AML-193 (cell line): ENCODE measurements at regions not wholly inside any gene's neighbourhood (a gene's known extent, or its start where the extent isn't known, plus 50 kb on each side); places are given as distances from the start of the nearest gene placed in this dataset.
"Not testable (repeated sequence)": the region's sequence is repeated elsewhere in the genome, so short reads cannot be mapped to it uniquely, and the experiment has no call there.

Source experiments
- DNase-seq, 2 experiments: peaks; one replicate each; lab custom pipeline; 2025; lab: John Stamatoyannopoulos, UW

DNA sequence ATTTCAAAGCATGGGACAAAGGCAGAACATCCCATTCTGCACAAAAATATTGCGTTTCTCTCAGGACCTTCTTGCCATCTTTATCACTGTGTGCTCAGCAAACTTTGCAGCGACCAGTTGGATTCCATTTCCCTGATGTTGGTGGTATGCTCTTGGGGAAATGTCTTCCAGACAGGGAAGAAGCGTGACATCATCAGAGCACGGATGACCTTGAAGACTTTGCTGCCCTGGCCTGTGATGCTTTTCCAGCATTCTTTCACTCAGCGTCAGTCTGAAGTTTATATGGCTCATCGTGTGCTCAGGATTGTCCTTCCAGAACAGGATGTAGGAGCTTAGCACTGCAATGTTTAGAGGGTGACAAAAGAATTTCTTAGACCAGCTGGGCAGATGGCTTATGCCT lies 131.4 kb upstream of the F3 start:
- DNase-seq = no peak

DNA sequence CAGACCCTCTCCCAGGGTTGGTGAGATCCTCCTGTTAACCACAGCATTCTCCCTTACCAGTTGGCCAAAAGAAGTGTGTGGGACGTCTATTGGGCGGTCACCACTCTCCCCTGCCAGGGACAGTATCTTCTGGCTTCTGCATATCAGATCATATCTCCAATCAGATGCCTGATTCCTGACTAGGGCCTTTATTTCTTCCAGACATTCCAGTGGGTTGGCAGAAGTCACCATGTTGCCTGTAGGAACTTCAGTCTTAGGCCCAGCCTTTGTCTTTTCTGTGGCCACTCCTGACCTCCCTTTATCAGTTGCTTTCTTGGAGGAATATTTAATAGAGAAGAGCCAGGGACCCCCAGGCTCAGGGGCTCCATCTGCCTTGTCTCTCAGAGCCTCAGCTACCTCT lies 130.4 kb upstream of the F3 start:
- no peak for DNase-seq

DNA sequence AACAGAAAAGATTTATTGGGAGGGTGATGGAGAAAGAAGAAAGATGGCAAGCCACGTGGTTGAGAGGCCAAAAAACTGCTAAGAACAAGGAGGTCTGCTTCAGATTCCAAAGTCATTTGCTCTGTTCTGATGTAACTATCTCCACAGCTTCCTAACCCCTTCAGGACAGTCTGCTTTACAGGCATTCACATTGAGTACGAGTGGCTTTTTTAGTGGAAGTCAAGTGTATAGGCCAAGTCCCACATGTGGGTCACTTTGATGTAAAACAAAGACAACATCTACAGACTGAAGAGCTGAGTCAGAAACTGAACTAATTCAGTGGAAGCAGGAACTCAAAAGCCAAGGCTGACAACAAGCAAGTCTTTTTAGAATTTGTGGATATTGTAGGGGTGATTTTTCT lies 128.7 kb upstream of the F3 start:
- DNase-seq = no peak

DNA sequence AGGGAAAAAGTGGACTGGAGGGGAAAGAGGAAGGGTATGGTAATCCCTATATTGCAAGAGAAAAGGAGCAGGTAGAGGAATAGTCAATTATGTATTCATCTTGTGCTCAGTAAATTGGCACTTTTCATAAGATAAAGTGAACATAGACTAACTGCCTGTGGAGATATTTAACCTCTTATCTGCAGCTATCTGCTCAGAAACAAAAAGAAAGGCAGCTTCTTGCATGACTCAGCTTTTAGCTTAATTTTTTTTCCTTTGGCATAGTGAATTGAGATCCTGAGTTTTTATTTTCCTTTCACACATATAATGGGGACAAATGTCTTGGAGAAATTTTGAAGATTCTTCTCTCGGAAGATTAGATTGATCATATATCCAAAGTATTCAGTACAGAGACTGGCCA lies 127.6 kb upstream of the F3 start:
- DNase-seq = no peak

DNA sequence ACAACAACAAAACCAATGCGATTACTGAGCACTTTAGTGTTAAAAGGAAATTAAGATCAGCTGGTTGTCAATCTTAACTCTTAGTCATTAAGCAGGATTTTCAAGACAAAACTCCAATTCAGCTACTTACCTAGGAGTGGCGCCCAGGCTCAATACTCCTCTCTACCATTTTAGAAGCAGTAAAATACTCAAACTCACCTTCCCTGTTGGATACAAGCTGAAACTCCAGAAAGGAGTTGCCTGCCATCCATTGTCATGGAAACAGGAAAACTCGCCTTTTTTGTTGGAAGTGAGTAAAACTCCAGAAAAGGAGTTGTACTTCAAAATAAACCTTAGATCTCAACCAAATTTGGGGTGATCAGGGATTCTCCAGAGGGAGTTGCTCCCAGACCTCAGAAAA lies 127.0 kb upstream of the F3 start:
- DNase-seq = no peak

DNA sequence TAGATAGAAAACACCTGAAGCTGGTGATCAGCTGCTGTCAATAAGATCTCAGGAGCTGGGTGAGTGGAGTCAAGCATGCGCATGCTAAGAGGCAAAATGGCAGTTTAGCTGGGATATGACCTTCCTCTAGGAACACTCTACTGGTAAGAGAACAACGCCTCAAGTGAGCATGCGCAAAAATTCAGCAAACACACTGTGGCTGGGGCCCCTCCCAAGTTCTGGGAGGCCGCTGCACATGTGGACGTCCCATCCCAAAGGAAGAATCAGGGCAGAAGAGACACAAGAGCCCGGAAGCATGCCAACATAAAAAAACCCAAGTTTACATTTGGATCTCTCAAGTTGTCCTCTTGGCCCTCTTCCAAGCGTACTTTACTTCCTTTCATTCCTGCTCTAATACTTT lies 126.3 kb upstream of the F3 start:
- DNase-seq = no peak

DNA sequence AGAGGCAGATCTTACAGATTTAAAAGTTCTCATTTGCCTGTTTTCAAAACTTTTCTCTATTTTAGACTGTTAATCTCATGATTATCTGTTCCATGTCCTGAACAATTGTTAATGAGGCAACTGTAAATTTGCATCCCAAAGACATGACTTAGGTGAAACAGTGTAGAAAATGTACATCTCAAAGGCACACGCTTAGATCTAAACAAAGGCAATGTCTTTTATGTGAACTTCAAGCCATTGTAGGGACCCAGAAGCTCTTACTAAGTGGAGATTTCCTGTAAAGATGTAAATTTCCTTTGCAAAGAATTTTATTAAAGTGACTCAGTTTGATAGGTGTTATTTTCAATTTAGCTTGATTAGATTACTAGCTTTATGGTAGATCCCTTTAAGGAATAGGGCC lies 125.2 kb upstream of the F3 start:
- no peak for DNase-seq

DNA sequence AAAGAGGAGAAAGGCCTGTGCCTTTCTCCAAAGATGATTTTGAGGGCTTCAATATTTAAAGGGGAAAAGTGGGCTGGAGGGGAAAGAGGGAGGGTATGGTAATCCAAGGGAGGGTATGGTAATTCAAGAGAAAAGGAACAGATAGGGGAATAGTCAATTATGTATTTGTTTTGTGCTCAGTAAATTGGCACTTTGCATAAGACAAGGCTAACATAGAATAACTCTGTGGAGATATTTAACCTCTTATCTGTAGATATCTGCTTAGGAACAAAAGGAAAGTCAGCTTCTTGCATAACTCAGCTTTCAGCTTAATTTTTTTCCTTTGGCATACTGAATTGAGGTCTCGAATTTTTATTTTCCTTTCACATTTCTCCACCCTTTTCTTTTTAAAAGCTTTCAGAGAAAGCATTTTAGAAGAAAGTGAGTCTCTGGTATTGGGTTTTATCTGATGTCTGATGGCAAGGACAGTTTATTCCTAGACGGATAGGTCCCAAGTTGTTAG lies 119.9 kb upstream of the F3 start:
- DNase-seq = no peak

DNA sequence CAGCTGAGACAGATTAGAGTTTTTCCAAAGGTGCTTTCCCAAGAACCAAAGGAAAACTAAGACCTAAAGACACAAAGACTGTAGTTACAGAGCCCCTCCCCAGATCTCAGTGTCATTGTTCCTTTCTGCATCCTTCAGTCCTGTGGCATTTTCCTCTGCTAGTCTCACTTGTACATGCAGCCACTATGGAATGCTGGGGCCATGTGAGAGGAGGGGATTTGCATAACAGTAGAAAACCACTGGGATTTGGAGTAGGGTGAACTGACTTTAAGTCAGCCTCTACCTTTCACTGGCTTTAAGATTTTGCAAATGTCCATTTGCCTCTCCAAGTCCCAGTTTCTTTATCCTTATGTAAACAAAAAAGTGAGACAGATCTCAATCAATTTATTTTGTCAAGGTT lies 119.4 kb upstream of the F3 start:
- no peak for DNase-seq

DNA sequence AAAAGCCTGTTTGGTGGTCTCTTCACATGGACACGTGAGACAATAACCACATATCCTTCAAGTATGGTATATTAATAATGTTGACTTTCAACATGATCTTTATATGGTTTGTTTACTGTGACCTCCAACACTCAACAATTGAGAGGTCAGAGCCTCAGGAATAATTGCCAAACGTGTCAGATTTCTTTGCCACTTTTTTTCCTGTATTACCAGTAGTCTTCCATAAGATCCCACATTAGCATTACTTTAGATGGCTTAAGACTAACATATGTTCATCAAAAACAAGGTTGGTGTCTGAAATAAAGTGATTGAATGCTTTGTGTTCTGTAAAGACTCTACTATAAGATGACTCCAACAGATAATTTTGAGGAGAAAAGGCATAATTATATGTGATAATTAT lies 118.7 kb upstream of the F3 start:
- DNase-seq = no peak

DNA sequence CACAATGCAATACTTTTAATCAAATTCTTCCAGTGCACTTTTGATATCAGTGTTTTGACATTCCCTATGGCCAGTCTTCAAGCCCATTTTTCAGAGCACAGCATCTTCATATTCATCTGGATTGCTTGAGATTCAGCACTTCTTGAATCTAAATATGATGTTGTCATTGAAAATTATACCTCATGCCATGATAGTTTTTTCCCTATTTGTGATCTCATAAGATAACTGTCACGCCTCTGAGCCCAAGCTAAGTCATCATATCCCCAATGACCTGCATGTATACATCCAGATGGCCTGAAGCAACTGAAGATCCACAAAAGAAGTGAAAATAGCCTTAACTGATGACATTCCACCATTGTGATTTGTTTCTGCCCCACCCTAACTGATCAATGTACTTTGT lies 117.6 kb upstream of the F3 start:
- not testable (repeated sequence) for DNase-seq

DNA sequence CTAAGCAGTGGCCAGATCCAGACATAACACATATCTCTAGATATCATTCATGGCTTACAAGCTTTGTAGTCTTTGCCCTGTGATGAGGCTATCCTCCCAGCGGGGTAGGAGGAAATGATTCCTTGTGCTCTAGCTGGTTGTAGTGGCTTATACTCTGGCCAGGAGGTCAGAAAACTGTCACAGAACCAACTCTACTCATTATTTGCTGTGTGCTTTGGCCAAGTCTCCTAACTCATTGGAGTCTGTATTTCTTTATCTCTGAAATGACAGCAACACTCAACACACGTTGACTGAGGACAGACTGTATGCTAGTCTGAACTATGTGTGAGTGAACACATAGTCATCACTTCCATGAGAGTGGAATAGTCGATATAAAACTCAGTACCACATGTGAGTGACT lies 116.7 kb upstream of the F3 start:
- DNase-seq = no peak

DNA sequence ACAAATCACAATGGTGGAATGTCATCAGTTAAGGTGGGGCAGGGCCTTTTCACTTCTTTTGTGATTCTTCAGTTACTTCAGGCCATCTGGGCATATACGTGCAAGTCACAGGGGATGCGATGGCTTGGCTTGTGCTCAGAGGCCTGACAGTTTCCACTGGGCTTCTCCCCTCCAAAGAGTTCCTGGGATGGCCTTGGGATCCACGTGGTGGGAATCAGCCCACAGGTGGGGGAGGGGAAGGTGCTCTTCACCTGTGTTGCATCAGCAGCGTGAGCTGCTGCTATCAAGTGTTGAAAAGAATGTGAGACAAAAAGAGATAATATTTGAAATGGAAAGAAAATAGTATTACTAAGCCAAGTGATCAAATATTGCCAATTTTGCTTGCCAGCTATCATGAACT lies 116.2 kb upstream of the F3 start:
- DNase-seq = not testable (repeated sequence)

DNA sequence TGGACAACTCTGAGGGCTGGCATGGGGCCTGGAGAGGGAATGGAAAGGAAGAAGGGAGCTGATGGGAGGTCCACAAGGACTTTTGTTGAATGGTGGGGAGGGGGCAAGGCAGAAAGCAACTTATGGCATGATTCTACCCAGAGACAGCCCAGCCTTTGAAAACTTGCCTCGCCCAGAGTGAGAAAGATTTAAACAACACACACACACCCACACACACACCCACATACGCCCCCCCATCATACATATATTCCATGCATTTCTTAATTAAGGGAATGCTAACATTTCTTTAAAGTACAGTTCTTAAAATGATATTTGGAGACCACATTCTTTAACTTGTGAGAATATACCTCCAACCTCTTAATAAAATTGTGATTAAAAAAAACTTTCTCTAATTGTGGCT lies 115.4 kb upstream of the F3 start:
- DNase-seq = no peak

DNA sequence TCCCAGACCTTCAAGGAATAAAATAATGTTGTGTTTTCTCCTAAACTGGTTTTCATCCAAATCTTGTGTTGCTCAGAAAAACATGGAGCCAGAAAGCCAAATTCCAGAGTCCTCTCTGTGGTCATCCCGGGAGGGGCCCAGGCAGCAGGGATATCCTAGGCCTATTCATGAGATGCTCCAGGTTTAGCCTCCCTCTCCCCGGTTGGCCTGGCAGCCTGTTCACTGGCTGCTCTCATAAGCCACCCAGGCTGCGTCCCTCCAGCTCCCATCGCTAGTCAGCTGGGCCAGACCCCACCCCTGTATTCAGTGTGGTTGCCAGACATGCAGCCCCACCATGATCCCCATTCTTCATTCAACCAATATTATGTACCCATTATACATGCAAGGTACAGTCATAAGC lies 113.4 kb upstream of the F3 start:
- DNase-seq = no peak

DNA sequence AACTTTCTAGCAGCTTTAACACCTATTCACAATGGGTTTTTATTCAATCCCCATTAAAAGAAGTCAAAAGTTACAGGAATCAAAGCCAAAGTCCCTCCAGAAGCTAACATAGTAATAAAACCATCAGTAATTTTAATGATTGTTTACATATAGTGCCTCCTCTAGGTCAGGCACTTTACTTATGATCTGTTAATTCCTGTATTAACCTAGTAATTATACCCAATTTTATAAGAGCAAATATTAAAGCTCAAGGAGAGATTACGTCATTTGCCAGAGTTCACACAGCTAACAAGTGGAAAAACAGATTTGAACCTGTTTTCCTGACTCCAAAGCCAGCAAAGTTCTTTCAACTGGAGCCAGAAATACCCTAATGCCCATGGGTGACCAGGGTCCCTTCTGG lies 112.9 kb upstream of the F3 start:
- no peak for DNase-seq

DNA sequence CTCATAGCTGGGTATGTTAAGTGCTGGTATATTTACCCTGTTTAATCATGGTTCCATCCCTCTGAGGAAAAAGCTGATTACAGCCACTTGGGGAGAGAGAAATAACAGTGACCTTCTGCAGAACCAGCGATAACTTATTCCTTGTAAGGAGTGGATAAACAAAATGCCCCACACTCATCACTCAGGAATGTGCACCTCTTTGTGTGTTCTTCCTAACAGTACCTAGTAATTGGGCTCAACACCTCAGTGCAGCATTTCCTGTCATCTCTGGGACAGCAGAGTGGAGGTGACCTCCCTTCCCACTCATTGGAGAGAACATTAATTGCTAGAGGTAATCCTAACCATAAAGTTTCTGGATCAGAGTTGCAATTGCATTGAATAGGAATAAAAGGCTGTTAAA lies 112.5 kb upstream of the F3 start:
- no peak for DNase-seq

DNA sequence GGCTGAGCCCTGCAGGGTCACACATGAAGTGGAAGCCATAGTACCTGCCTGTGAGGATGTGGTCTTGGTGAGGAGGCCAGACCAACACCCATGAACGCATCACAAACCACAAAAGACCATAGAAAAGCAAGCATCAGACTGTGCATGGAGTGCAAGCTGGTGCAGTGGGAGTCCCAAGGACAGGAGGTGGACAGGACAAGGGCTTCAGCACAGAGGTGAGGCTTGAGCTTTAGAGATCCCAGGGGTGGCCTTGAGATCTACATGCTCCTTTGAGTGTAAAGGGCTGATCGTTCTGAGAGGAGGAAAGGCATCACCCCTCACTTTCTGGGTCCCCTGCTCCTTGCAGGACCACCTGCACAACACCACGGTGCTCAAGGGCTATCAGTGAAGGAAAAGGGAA lies 111.9 kb upstream of the F3 start:
- no peak for DNase-seq

DNA sequence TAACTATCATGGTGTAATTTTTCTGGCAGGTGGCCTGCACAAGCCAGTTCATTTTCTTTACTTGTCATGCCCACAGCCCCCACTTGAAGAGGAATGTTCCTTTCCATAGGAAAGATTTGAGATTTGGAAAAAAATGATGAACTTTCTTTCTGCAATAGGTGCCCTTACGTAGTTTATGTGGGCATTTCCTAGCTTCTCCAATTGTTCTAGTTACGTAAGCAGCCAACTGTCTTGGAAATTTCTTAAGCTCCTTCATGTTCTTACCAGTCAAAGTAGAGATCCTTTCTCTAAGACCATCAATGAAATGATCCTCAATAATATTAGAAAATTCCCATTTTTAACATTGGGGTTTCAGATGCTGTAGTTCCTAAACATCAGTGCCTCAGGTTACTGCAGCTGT lies 109.5 kb upstream of the F3 start:
- DNase-seq = no peak

DNA sequence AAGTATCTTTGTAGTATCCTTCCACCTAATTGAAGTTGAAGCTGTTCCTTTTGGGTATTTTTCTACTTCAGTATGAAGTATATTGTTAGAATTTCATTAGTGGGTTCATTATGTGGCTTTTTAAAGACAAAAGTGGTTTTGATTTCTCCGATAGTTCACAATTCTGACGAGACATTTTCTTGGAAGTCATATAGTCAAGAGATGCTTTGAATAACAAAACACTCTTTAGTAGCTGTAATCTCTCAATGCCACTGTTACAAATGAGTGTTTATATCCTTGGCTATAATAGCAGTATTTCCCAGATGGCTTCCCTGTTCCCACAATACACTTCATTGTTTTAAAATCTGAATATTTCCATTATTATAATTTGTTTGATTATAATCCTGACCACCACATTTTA lies 108.7 kb upstream of the F3 start:
- DNase-seq = no peak

DNA sequence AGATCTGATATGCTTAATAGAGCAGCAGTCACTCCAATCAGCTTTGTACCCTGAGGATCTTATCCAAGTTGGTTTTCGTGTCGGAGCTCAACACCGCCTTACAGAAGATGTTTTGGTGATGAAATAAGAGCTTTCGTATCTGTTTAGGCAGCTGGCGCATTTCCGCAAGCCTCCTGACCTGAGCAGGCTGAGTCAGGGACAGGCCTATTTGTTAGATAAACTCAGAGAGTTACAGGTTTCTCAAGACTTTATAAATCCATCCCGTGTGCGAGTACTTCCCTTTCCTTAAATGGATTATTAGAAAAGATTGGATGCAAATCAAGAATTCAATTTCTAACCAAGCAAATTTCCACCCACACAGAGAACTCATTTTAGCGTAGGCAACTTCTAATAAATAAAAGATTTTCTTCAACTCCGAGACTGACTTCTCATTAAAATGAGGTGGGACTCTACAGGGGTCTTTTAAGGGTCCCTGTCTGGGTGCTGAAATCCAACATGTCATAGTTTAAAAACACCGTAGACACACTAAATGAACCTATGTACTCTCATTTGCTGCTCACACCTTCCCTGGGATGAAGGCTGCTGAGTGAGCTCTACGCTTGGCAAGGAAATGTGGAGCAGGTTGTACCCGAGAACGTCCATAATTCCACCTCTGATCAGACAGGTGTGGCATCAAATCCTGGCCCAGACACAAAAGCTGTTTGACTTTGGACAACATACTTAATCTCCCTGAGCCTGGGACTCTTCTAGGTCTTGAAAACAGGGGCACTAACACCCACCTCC lies 106.9 kb upstream of the F3 start:
- no peak for DNase-seq

DNA sequence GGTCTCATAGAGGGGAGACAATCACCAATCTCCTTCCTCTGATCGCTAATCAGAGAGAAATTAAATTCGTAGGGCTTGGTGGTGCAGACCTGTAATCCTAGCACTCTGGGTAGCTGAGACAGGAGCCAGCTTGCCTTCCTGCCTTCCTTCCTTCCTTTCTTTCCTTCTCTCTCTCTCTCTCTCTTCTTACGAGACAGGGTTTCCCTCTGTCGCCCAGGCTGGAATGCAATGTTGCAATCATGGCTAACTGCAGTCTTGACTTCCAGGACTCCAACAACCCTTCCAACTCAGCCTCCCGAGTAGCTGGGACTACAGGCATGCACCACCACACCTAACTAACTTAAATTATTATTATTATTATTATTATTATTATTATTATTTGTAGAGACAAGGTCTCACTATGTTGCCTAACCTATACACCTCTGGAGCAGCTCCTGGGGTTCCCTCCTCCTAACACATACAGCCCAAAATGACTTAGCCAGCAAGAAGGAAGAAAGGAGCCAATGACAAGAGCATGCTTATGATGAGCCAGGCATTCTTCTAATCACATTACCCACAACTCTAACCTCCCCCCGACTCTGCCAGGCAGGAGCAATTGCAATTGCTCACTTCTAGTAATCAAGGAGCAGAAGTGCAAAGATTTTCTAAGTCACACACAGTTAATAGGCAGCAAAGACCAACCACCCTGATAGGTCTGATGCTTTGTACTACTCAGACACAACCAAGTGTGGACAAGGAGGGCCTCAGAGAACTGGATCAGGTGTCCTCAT lies 105.4 kb upstream of the F3 start:
- no peak for DNase-seq

DNA sequence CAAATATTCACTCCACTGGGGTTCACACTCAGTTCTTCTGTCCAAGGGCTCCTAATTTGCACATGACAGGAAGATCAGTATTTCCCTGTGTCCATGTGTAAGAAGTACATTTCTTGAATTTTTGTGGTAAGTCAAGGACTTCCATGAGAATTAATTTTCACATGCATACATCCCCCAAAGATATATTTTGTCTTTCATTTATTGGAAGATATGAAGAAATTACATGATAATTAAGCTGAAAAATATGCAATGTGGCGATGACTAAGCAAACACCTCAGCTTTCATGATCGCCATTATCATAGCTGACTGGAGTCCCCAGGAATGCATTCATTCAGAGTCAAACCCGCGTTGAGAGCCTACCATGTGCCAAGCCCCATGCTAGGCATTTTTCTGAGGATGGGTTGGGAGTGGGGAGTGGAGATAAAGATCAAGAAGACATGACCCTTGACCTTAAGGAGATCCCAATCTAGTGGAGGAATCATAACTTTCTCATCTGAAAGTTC lies 104.6 kb upstream of the F3 start:
- no peak for DNase-seq
